Astrocyte (in vitro differentiated cells and primary cell): ENCODE measurements at regions not wholly inside any gene's neighbourhood (a gene's known extent, or its start where the extent isn't known, plus 50 kb on each side); places are given as distances from the start of the nearest gene placed in this dataset.

Source experiments
- DNase-seq: peaks from one replicate; pipeline ENCODE4 v3.0.0-alpha.2; 2010; ENCODE audit warnings: low read depth
- FAIRE-seq: peaks from 2 replicates; lab custom pipeline; 2011; peaks lifted over from hg19 to GRCh38; lab: Jason Lieb, UNC
- H2AFZ ChIP-seq: 2 replicates; pipeline ENCODE4 v1.6.0; 2012; ENCODE audit warnings: low read depth, low read length, inconsistent platforms
- H3K27ac ChIP-seq: 2 replicates; pipeline ENCODE4 v1.5.1; 2011; ENCODE audit warnings: low read depth, low read length, inconsistent platforms
- H3K27me3 ChIP-seq: 2 replicates; pipeline ENCODE4 v1.6.0; 2011; ENCODE audit warnings: low read length, inconsistent platforms; ENCODE audit not compliant: insufficient read depth
- H3K36me3 ChIP-seq: 2 replicates; pipeline ENCODE4 v1.5.1; 2011; ENCODE audit warnings: low read length, inconsistent platforms; ENCODE audit not compliant: insufficient read depth
- H3K4me1 ChIP-seq: 2 replicates; pipeline ENCODE4 v1.5.1; 2011; ENCODE audit warnings: low read length, inconsistent platforms; ENCODE audit not compliant: insufficient read depth
- H3K4me2 ChIP-seq: 2 replicates; pipeline ENCODE4 v1.6.0; 2012; ENCODE audit warnings: low read length, inconsistent platforms
- H3K4me3 ChIP-seq: 2 replicates; pipeline ENCODE4 v1.5.1; 2011; ENCODE audit warnings: low read depth, mild to moderate bottlenecking, low read length, inconsistent platforms; ENCODE audit not compliant: insufficient read depth
- H3K79me2 ChIP-seq: 2 replicates; pipeline ENCODE4 v1.6.0; 2012; ENCODE audit warnings: mild to moderate bottlenecking, low read length, inconsistent platforms; ENCODE audit not compliant: insufficient read depth
- H3K9ac ChIP-seq: 2 replicates; pipeline ENCODE4 v1.6.0; 2012; ENCODE audit warnings: mild to moderate bottlenecking, low read length, inconsistent platforms
- H3K9me3 ChIP-seq: 2 replicates; pipeline ENCODE4 v1.5.1; 2012; ENCODE audit warnings: low read depth, mild to moderate bottlenecking, low read length, inconsistent platforms; ENCODE audit not compliant: insufficient read depth
- H4K20me1 ChIP-seq: 2 replicates; pipeline ENCODE4 v1.6.0; 2012; ENCODE audit warnings: low read length, inconsistent platforms; ENCODE audit not compliant: insufficient read depth
- H3K27ac Mint-ChIP-seq: one replicate; pipeline ENCODE4 v1.8.0; 2021; ENCODE audit warnings: mild to moderate bottlenecking, mixed read lengths; ENCODE audit not compliant: unreplicated experiment
- H3K27me3 Mint-ChIP-seq: one replicate; pipeline ENCODE4 v1.8.0; 2021; ENCODE audit warnings: low read depth, mixed read lengths; ENCODE audit not compliant: unreplicated experiment
- H3K36me3 Mint-ChIP-seq: one replicate; pipeline ENCODE4 v1.8.0; 2021; ENCODE audit warnings: low read depth, mixed read lengths; ENCODE audit not compliant: unreplicated experiment
- H3K4me1 Mint-ChIP-seq: one replicate; pipeline ENCODE4 v1.8.0; 2021; ENCODE audit warnings: low read depth, mixed read lengths; ENCODE audit not compliant: unreplicated experiment
- H3K4me3 Mint-ChIP-seq: one replicate; pipeline ENCODE4 v1.8.0; 2021; ENCODE audit warnings: mild to moderate bottlenecking, moderate library complexity, mixed read lengths; ENCODE audit not compliant: unreplicated experiment
- H3K9me3 Mint-ChIP-seq: one replicate; pipeline ENCODE4 v1.8.0; 2021; ENCODE audit warnings: mild to moderate bottlenecking, mixed read lengths; ENCODE audit not compliant: unreplicated experiment
- CTCF ChIP-seq: IDR thresholded peaks from 2 replicates; pipeline ENCODE4 v1.5.1; 2011; ENCODE audit warnings: low read depth, mild to moderate bottlenecking, inconsistent platforms, low read length, moderate library complexity; ENCODE audit not compliant: insufficient read depth
- EZH2 ChIP-seq: IDR thresholded peaks from 2 replicates; pipeline ENCODE4 v1.6.1; 2012; ENCODE audit warnings: mild to moderate bottlenecking, low read length, inconsistent platforms; ENCODE audit not compliant: insufficient read depth

GRCh38 chr1:232291681-232292080, 338.3 kb downstream of the SIPA1L2 start:
- H2AFZ ChIP-seq = no peak overlapping the region
- Mint-ChIP-seq H3K9me3 (no peaks in the 10 kb centered on the region), H3K27me3 (peaks cover 8% of the 10 kb centered on the region), H3K27ac (no peak overlapping the region), H3K4me3 (no peak overlapping the region), H3K4me1 (peaks cover 6% of the 10 kb centered on the region), H3K36me3 (no peaks in the 10 kb centered on the region)
- no peaks in the 10 kb centered on the region for H3K9me3 ChIP-seq
- H3K4me2 ChIP-seq = no peak overlapping the region
- no peak overlapping the region for H3K9ac ChIP-seq
- no peaks in the 10 kb centered on the region for H3K79me2 ChIP-seq
- no peaks in the 10 kb centered on the region for H3K36me3 ChIP-seq
- H3K27ac ChIP-seq = no peak overlapping the region
- TF ChIP-seq CTCF (no peak), EZH2 (no peak)
- no peak overlapping the region for H3K4me3 ChIP-seq
- DNase-seq = no peak
- no peaks in the 10 kb centered on the region for H3K4me1 ChIP-seq
- FAIRE-seq = no peak
- H3K27me3 ChIP-seq = no peaks in the 10 kb centered on the region
- no peaks in the 10 kb centered on the region for H4K20me1 ChIP-seq

- H3K79me2 ChIP-seq = no peaks in the 10 kb centered on the region
- H2AFZ ChIP-seq = no peak overlapping the region
- no peaks in the 10 kb centered on the region for H3K36me3 Mint-ChIP-seq
- H3K4me2 ChIP-seq = no peak overlapping the region
- FAIRE-seq (no peak), DNase-seq (no peak)
- peaks cover 9% of the 10 kb centered on the region for H3K27me3 Mint-ChIP-seq
- no peaks in the 10 kb centered on the region for H3K27me3 ChIP-seq
- no peak overlapping the region for H3K4me3 Mint-ChIP-seq
- no peak overlapping the region for H3K27ac Mint-ChIP-seq
- no peaks in the 10 kb centered on the region for H3K9me3 ChIP-seq
- peaks cover 6% of the 10 kb centered on the region for H3K4me1 Mint-ChIP-seq
- no peak overlapping the region for H3K9ac ChIP-seq
- no peaks in the 10 kb centered on the region for H3K9me3 Mint-ChIP-seq
- no peak overlapping the region for H3K4me3 ChIP-seq
- H3K27ac ChIP-seq = no peak overlapping the region
- no peak for TF ChIP-seq EZH2
- no peak for TF ChIP-seq CTCF
- no peaks in the 10 kb centered on the region for H3K36me3 ChIP-seq
- no peaks in the 10 kb centered on the region for H3K4me1 ChIP-seq
- no peaks in the 10 kb centered on the region for H4K20me1 ChIP-seq
These were observed 338.7 kb downstream of the SIPA1L2 start for GRCh38 chr1:232291261-232291660.

- Mint-ChIP-seq H3K27me3 (peaks cover 14% of the 10 kb centered on the region), H3K36me3 (no peaks in the 10 kb centered on the region), H3K27ac (no peak overlapping the region), H3K4me3 (no peak overlapping the region), H3K9me3 (no peaks in the 10 kb centered on the region), H3K4me1 (peaks cover 6% of the 10 kb centered on the region)
- no peak overlapping the region for H3K9ac ChIP-seq
- H2AFZ ChIP-seq = no peak overlapping the region
- no peaks in the 10 kb centered on the region for H4K20me1 ChIP-seq
- no peaks in the 10 kb centered on the region for H3K27me3 ChIP-seq
- H3K79me2 ChIP-seq = no peaks in the 10 kb centered on the region
- no peak for TF ChIP-seq EZH2
- no peak for TF ChIP-seq CTCF
- no peaks in the 10 kb centered on the region for H3K4me1 ChIP-seq
- H3K4me3 ChIP-seq = no peak overlapping the region
- FAIRE-seq (no peak), DNase-seq (no peak)
- no peaks in the 10 kb centered on the region for H3K9me3 ChIP-seq
- no peak overlapping the region for H3K27ac ChIP-seq
- H3K4me2 ChIP-seq = no peak overlapping the region
- H3K36me3 ChIP-seq = no peaks in the 10 kb centered on the region
These were observed 339.4 kb downstream of the SIPA1L2 start for GRCh38 chr1:232290570-232290969.
